OCI-LY7 (cell line): ENCODE measurements at regions not wholly inside any gene's neighbourhood (a gene's known extent, or its start where the extent isn't known, plus 50 kb on each side); places are given as distances from the start of the nearest gene placed in this dataset.

ENCODE experiments used
- BruUV-seq: library from RNA; stranded (reverse); fragments of 400-500 nt; replicated peaks from 2 replicates; lab custom pipeline; 2021; lab: Mats Ljungman, UMichigan
- CTCF ChIA-PET: fragments of 300-600 bp; sonication (Branson Sonifier 250); formaldehyde crosslinking; loops from one replicate; lab custom pipeline; 2022; ENCODE audit warnings: antibody characterized with exemption; ENCODE audit not compliant: unreplicated experiment; lab: Charles Lee
- POLR2A ChIA-PET: fragments of 300-600 bp; sonication (Branson Sonifier 250); formaldehyde crosslinking; loops from one replicate; lab custom pipeline; 2022; ENCODE audit warnings: antibody characterized with exemption; lab: Charles Lee
- DNase-seq: peaks from one replicate; pipeline ENCODE4 v3.0.0-alpha.2; 2015; ENCODE audit warnings: low spot score
- H2AFZ ChIP-seq: fragments of 200-600 bp; sonication (generic), shearing (Covaris generic); 2 replicates; pipeline ENCODE4 v1.6.1; 2014; ENCODE audit warnings: mild to moderate bottlenecking, antibody characterized with exemption, low read length, moderate library complexity
- H3K27ac ChIP-seq: fragments of 200-600 bp; sonication (generic); 2 replicates; pipeline ENCODE4 v1.5.1; 2014; ENCODE audit warnings: mixed run types, low read depth, mild to moderate bottlenecking, moderate library complexity, low read length, inconsistent platforms; ENCODE audit not compliant: poor library complexity, severe bottlenecking
- H3K36me3 ChIP-seq: fragments of 200-600 bp; sonication (generic); 2 replicates; pipeline ENCODE4 v1.6.1; 2014; ENCODE audit warnings: mild to moderate bottlenecking, antibody characterized with exemption, low read length, moderate library complexity, mixed read lengths; ENCODE audit not compliant: insufficient read depth
- H3K4me1 ChIP-seq: fragments of 200-600 bp; sonication (generic); 2 replicates; pipeline ENCODE4 v1.5.1; 2014; ENCODE audit warnings: mild to moderate bottlenecking, low read length; ENCODE audit not compliant: insufficient read depth, poor library complexity, severe bottlenecking
- H3K4me2 ChIP-seq: fragments of 200-600 bp; sonication (generic); 2 replicates; pipeline ENCODE4 v1.6.1; 2014; ENCODE audit warnings: mild to moderate bottlenecking, low read length
- H3K4me3 ChIP-seq: fragments of 200-600 bp; sonication (generic); 2 replicates; pipeline ENCODE4 v1.5.1; 2014; ENCODE audit warnings: mild to moderate bottlenecking, low read depth, low read length; ENCODE audit not compliant: poor library complexity, severe bottlenecking
- H3K79me2 ChIP-seq: fragments of 200-600 bp; sonication (generic); 2 replicates; pipeline ENCODE4 v1.6.1; 2016; ENCODE audit warnings: low read depth, mild to moderate bottlenecking, low read length, moderate library complexity, mixed read lengths; ENCODE audit not compliant: insufficient read depth
- H3K9me2 ChIP-seq: fragments of 200-600 bp; sonication (generic); 2 replicates; pipeline ENCODE4 v1.6.1; 2016; ENCODE audit warnings: mild to moderate bottlenecking, low read length, mixed read lengths; ENCODE audit not compliant: insufficient read depth
- H3K9me3 ChIP-seq: fragments of 200-600 bp; sonication (generic); 2 replicates; pipeline ENCODE4 v1.6.1; 2014; ENCODE audit warnings: mild to moderate bottlenecking, mixed run types, low read length, mixed read lengths
- H4K20me1 ChIP-seq: fragments of 200-600 bp; sonication (generic); 2 replicates; pipeline ENCODE4 v1.6.1; 2014; ENCODE audit warnings: mild to moderate bottlenecking, antibody characterized with exemption, low read length, moderate library complexity, mixed read lengths; ENCODE audit not compliant: insufficient read depth
- CTCF ChIP-seq: fragments of 200-600 bp; sonication (generic); conservative IDR thresholded peaks from 2 replicates; pipeline ENCODE4 v1.5.1; 2014; ENCODE audit warnings: mild to moderate bottlenecking, antibody characterized with exemption, low read length, moderate library complexity, mixed read lengths
- EZH2phosphoT487 ChIP-seq: fragments of 200-600 bp; sonication (generic); IDR thresholded peaks from 2 replicates; pipeline ENCODE4 v1.6.1; 2018; ENCODE audit warnings: low read depth, borderline replicate concordance, mild to moderate bottlenecking, mixed run types, antibody characterized with exemption, low read length, moderate library complexity, mixed read lengths
- intact Hi-C: fragments of 100-400 bp; cut with micrococcal nuclease; formaldehyde crosslinking; loops from one replicate; pipeline ENCODE4 v1.10.0; 2022; ENCODE audit not compliant: unreplicated experiment

DNA sequence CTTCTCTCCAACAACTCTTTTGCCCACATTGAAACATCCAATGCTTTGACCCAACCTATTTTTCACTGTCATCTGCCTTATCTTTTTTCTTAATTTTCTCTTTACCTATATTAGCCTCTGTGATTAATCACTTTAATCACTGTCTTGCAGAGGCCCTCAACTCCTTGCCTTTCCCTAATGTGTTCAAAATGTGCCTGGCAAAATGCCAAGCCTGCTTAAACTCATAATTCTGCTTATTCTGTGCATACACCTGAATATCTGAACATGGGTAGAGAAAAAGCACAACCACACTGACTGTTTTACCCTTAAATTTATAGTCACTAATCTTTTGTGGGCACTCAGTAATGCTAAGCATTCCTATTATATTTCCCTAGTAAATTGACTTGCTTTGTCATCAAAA lies 63.0 kb upstream of the GALNT13 start:
- ChIA-PET POLR2A (no interaction called here), CTCF (no interaction called here)
- no peak overlapping the region for H3K27ac ChIP-seq
- intact Hi-C loops, result no loop called here
- no peaks in the 10 kb centered on the region for H3K9me3 ChIP-seq
- no TSS peak for BruUV-seq
- no peaks in the 10 kb centered on the region for H3K36me3 ChIP-seq
- no peak overlapping the region for H3K4me3 ChIP-seq
- H3K4me2 ChIP-seq, result no peak overlapping the region
- no peak for DNase-seq
- no peaks in the 10 kb centered on the region for H3K4me1 ChIP-seq
- no peaks in the 10 kb centered on the region for H3K9me2 ChIP-seq
- H4K20me1 ChIP-seq, result no peaks in the 10 kb centered on the region
- TF ChIP-seq EZH2phosphoT487 (no peak), CTCF (no peak)
- no peaks in the 10 kb centered on the region for H3K79me2 ChIP-seq
- H2AFZ ChIP-seq, result no peak overlapping the region

DNA sequence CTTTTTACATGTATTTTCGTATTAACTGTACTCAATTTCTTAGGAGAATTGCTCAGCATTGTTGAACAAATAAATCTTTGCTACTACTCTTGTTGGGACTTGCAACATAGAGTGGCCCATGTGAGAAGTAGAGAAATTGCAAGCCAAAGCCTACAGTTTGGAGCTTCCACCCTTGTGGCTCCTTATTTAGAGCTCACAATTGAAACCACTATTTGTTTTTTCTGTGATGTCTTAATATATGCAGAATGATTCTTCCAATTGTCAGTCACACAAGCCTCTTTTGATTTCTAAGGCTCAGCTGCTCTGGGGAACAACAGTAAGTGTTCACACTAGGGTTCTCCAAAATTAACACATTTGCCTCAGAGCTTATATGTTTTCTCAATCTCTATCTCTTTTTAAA lies 60.2 kb upstream of the GALNT13 start:
- Histone ChIP-seq H2AFZ (no peak overlapping the region), H3K36me3 (no peaks in the 10 kb centered on the region), H3K79me2 (no peaks in the 10 kb centered on the region), H3K4me3 (no peak overlapping the region), H3K9me3 (no peaks in the 10 kb centered on the region), H3K4me2 (no peak overlapping the region), H3K4me1 (no peaks in the 10 kb centered on the region), H4K20me1 (no peaks in the 10 kb centered on the region), H3K27ac (no peak overlapping the region), H3K9me2 (no peaks in the 10 kb centered on the region)
- TF ChIP-seq EZH2phosphoT487 (no peak), CTCF (no peak)
- ChIA-PET CTCF (no interaction called here), POLR2A (interaction anchor here (1.0 kb wide), 1 partner anchor 9 kb away, joined by 3 read pairs; no protein-coding TSS in a partner anchor)
- no peak for DNase-seq
- no TSS peak for BruUV-seq
- intact Hi-C loops, result no loop called here

DNA sequence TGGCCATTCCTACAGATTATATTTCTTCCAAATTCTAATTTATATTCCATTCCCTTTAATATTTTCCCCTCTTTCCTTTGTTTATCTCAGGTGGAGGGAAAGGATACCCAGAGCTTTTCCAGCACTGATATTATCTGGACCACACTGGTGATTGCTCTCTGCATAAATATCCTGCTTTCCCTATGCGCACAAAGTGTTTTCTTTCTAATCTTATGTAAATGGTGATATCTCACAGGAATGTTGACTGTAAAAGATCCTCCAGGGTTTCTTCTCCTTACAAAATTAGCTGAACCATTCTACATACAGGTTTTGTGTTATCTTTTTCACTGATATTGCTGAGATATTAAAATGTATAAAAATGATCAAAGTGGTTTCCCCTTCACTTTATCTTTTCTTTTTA lies 59.1 kb upstream of the GALNT13 start:
- Histone ChIP-seq H3K4me3 (no peak overlapping the region), H3K4me1 (no peaks in the 10 kb centered on the region), H3K36me3 (no peaks in the 10 kb centered on the region), H3K27ac (no peak overlapping the region), H2AFZ (no peak overlapping the region), H3K79me2 (no peaks in the 10 kb centered on the region), H3K4me2 (no peak overlapping the region), H4K20me1 (no peaks in the 10 kb centered on the region), H3K9me3 (no peaks in the 10 kb centered on the region), H3K9me2 (no peaks in the 10 kb centered on the region)
- POLR2A ChIA-PET, result no interaction called here
- DNase-seq, result no peak
- CTCF ChIA-PET, result no interaction called here
- intact Hi-C loops, result no loop called here
- no TSS peak for BruUV-seq
- TF ChIP-seq CTCF (no peak), EZH2phosphoT487 (no peak)
